Gastroesophageal sphincter (tissue), 3 donors: ENCODE measurements at regions not wholly inside any gene's neighbourhood (a gene's known extent, or its start where the extent isn't known, plus 50 kb on each side); places are given as distances from the start of the nearest gene placed in this dataset.

ENCODE experiments used
- EP300 ChIP-seq: sonication (generic); formaldehyde crosslinking; IDR thresholded peaks from one replicate; pipeline ENCODE4 v1.6.1; 2017; ENCODE audit warnings: antibody characterized with exemption, mild to moderate bottlenecking
- POLR2A ChIP-seq, 2 donors: fragments of 450-650 bp; IDR thresholded peaks; one replicate each; pipeline ENCODE4 v1.6.1; 2017; ENCODE audit warnings: antibody characterized with exemption in 2 of 2, mild to moderate bottlenecking in 2 of 2, moderate library complexity in 1 of 2
- TF ChIP-seq, protein P1 (sequence below), 4 experiments: fragments of 200-600 bp in 2 of 4; fragments of 450-650 bp in 2 of 4; sonication (generic) in 1 of 4; IDR thresholded peaks; one replicate each; pipeline ENCODE4 v1.5.1; 2017 to 2019; ENCODE audit warnings: antibody characterized with exemption in 4 of 4, mild to moderate bottlenecking in 2 of 4, moderate library complexity in 2 of 4

- TF ChIP-seq, protein P1, sequence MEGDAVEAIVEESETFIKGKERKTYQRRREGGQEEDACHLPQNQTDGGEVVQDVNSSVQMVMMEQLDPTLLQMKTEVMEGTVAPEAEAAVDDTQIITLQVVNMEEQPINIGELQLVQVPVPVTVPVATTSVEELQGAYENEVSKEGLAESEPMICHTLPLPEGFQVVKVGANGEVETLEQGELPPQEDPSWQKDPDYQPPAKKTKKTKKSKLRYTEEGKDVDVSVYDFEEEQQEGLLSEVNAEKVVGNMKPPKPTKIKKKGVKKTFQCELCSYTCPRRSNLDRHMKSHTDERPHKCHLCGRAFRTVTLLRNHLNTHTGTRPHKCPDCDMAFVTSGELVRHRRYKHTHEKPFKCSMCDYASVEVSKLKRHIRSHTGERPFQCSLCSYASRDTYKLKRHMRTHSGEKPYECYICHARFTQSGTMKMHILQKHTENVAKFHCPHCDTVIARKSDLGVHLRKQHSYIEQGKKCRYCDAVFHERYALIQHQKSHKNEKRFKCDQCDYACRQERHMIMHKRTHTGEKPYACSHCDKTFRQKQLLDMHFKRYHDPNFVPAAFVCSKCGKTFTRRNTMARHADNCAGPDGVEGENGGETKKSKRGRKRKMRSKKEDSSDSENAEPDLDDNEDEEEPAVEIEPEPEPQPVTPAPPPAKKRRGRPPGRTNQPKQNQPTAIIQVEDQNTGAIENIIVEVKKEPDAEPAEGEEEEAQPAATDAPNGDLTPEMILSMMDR (IDR thresholded peaks at IDR 0.05): no peak
- TF ChIP-seq EP300 (no peak), POLR2A (IDR thresholded peaks at IDR 0.05) (no peak)
Measured at GRCh38 chr11:120024586-120024985, 113.3 kb downstream of the TRIM29 start.
